HCT116 (cell line): ENCODE measurements at regions not wholly inside any gene's neighbourhood (a gene's known extent, or its start where the extent isn't known, plus 50 kb on each side); places are given as distances from the start of the nearest gene placed in this dataset.

ENCODE experiments used
- ATAC-seq: fragments of 200-7000 bp; cut with Tn5 transposase; 2 replicates; pipeline ENCODE4 v1.9.1; 2020; ENCODE audit warnings: mild to moderate bottlenecking, moderate library complexity
- BruUV-seq: library from RNA; stranded (reverse); fragments of 400-500 nt; replicated peaks from 2 replicates; lab custom pipeline; 2021; lab: Mats Ljungman, UMichigan
- CTCF ChIA-PET: fragments of 300-600 bp; sonication (Branson Sonifier 250); formaldehyde crosslinking; loops from one replicate; lab custom pipeline; 2021; ENCODE audit warnings: antibody characterized with exemption; lab: Charles Lee
- POLR2A ChIA-PET: fragments of 300-600, 350-600 bp; sonication (Branson Sonifier 250); formaldehyde crosslinking; loops from one replicate; lab custom pipeline; 2021; ENCODE audit warnings: antibody characterized with exemption; lab: Charles Lee
- RAD21 ChIA-PET, 2 experiments: fragments of 300-600 bp; sonication (Branson Sonifier 250); formaldehyde crosslinking; loops; one replicate each; lab custom pipeline; 2023; ENCODE audit warnings: low total read pairs in 2 of 2; ENCODE audit not compliant: uncharacterized antibody in 2 of 2, unreplicated experiment in 2 of 2, low non-redundant PET in 1 of 2; lab: Charles Lee
- DNase-seq: peaks from one replicate; pipeline ENCODE4 v3.0.0-alpha.2; 2010; ENCODE audit warnings: low read depth, low spot score
- H2AFZ ChIP-seq: fragments of 200-600 bp; shearing (Covaris generic), sonication (generic); 2 replicates; pipeline ENCODE4 v1.6.1; 2017; ENCODE audit warnings: low read depth, mixed run types, mixed read lengths, antibody characterized with exemption, low read length; ENCODE audit not compliant: poor library complexity, severe bottlenecking
- H3K27ac ChIP-seq: 2 replicates; pipeline ENCODE4 v1.5.1; 2012; ENCODE audit warnings: low read depth, low read length
- H3K27me3 ChIP-seq: fragments of 200-600 bp; sonication (generic); 2 replicates; pipeline ENCODE4 v1.6.1; 2016; ENCODE audit warnings: mixed run types, low read length, mixed read lengths; ENCODE audit not compliant: insufficient read depth
- H3K36me3 ChIP-seq, 2 experiments: fragments of 200-500 bp in 1 of 2; fragments of 200-600 bp in 1 of 2; sonication (Bioruptor generic) in 1 of 2; sonication (generic) in 1 of 2; 2 replicates each; pipeline versions ENCODE4 v1.5.1 to v1.6.1; 2014 to 2016; ENCODE audit warnings: low read length in 2 of 2, inconsistent platforms in 1 of 2, mixed read lengths in 1 of 2, mixed run types in 1 of 2; ENCODE audit not compliant: insufficient read depth in 2 of 2, control insufficient read depth in 1 of 2
- H3K4me1 ChIP-seq, 2 experiments: fragments of 200-600 bp in 1 of 2; sonication (generic) in 1 of 2; 2 replicates each; pipeline versions ENCODE4 v1.5.1 to v1.6.1; 2012 to 2017; ENCODE audit warnings: low read length in 2 of 2, inconsistent platforms in 1 of 2, mild to moderate bottlenecking in 1 of 2, mixed read lengths in 1 of 2, mixed run types in 1 of 2, moderate library complexity in 1 of 2; ENCODE audit not compliant: insufficient read depth in 2 of 2, control insufficient read depth in 1 of 2
- H3K4me2 ChIP-seq: fragments of 200-600 bp; sonication (generic); 2 replicates; pipeline ENCODE4 v1.6.1; 2017; ENCODE audit warnings: mixed run types, low read length, mixed read lengths
- H3K4me3 ChIP-seq, 2 experiments: fragments of 200-600 bp in 1 of 2; sonication (generic) in 1 of 2; replicated peaks in 1 of 2; 2 replicates each; pipeline ENCODE4 v1.5.1; 2011 to 2016; ENCODE audit warnings: low read length in 2 of 2, control low read depth in 1 of 2, low read depth in 1 of 2, mild to moderate bottlenecking in 1 of 2, mixed read lengths in 1 of 2, mixed run types in 1 of 2
- H3K79me2 ChIP-seq: fragments of 200-600 bp; sonication (generic); 2 replicates; pipeline ENCODE4 v1.6.1; 2017; ENCODE audit warnings: mild to moderate bottlenecking, mixed run types, low read length, moderate library complexity, mixed read lengths; ENCODE audit not compliant: insufficient read depth
- H3K9ac ChIP-seq: fragments of 200-600 bp; sonication (generic); 2 replicates; pipeline ENCODE4 v1.6.1; 2016; ENCODE audit warnings: low read length, mixed read lengths
- H3K9me2 ChIP-seq: fragments of 200-600 bp; sonication (generic), shearing (Covaris generic); 2 replicates; pipeline ENCODE4 v1.6.1; 2017; ENCODE audit warnings: mixed run types, mild to moderate bottlenecking, moderate library complexity; ENCODE audit not compliant: insufficient read depth
- H3K9me3 ChIP-seq, 2 experiments: fragments of 200-500 bp in 1 of 2; fragments of 200-600 bp in 1 of 2; sonication (Bioruptor generic) in 1 of 2; sonication (generic) in 1 of 2; 2 replicates each; pipeline ENCODE4 v1.6.1; 2014 to 2017; ENCODE audit warnings: low read length in 2 of 2, mixed read lengths in 2 of 2, inconsistent platforms in 1 of 2, low read depth in 1 of 2, mild to moderate bottlenecking in 1 of 2, mixed run types in 1 of 2, moderate library complexity in 1 of 2; ENCODE audit not compliant: control insufficient read depth in 1 of 2, insufficient read depth in 1 of 2
- H4K20me1 ChIP-seq: fragments of 200-600 bp; sonication (generic), shearing (Covaris generic); 2 replicates; pipeline ENCODE4 v1.6.1; 2017; ENCODE audit warnings: mixed run types, mild to moderate bottlenecking, moderate library complexity; ENCODE audit not compliant: insufficient read depth
- EZH2phosphoT487 ChIP-seq: fragments of 200-600 bp; IDR thresholded peaks from 2 replicates; pipeline ENCODE4 v1.6.1; 2018; ENCODE audit warnings: antibody characterized with exemption, borderline replicate concordance
- FOSL1 ChIP-seq: IDR thresholded peaks from 2 replicates; pipeline ENCODE4 v1.6.1; 2012; ENCODE audit warnings: low read depth
- JUND ChIP-seq: IDR thresholded peaks from 2 replicates; pipeline ENCODE4 v1.6.1; 2012
- POLR2A ChIP-seq: IDR thresholded peaks from 2 replicates; pipeline ENCODE4 v1.7.0; 2011; ENCODE audit warnings: borderline replicate concordance; ENCODE audit not compliant: insufficient read depth, insufficient read length; ENCODE audit errors: extremely low read depth
- SIN3A ChIP-seq: IDR thresholded peaks from 2 replicates; pipeline ENCODE4 v1.6.1; 2012; ENCODE audit warnings: low read depth
- SRF ChIP-seq: IDR thresholded peaks from 2 replicates; pipeline ENCODE4 v1.6.1; 2012; ENCODE audit warnings: low read depth
- YY1 ChIP-seq: IDR thresholded peaks from 2 replicates; pipeline ENCODE4 v1.6.1; 2011; ENCODE audit warnings: low read length, low read depth, moderate library complexity, mild to moderate bottlenecking; ENCODE audit not compliant: insufficient replicate concordance; ENCODE audit errors: extremely low read depth
- intact Hi-C: fragments of 100-400 bp; cut with micrococcal nuclease; formaldehyde crosslinking; loops from 2 replicates; pipeline ENCODE4 v1.10.0; 2022
- TF ChIP-seq, protein P1 (sequence below): IDR thresholded peaks from 2 replicates; pipeline ENCODE4 v1.6.1; 2012
- TF ChIP-seq, protein P2 (sequence below), 3 experiments: fragments of 200-600 bp in 1 of 3; sonication (generic) in 1 of 3; IDR thresholded peaks in 2 of 3; conservative IDR thresholded peaks in 1 of 3; 2 replicates each; pipeline ENCODE4 v1.5.1; 2012 to 2017; ENCODE audit warnings: low read depth in 2 of 3, low read length in 2 of 3, antibody characterized with exemption in 1 of 3, borderline replicate concordance in 1 of 3, control low read depth in 1 of 3, mild to moderate bottlenecking in 1 of 3, mixed read lengths in 1 of 3, mixed run types in 1 of 3, moderate library complexity in 1 of 3; ENCODE audit not compliant: insufficient read depth in 1 of 3

GRCh38 chr5:158313733-158314464, 455.0 kb upstream of the CLINT1 start:
- Histone ChIP-seq H3K27ac (no peak overlapping the region), H3K36me3 (no peaks in the 10 kb centered on the region), H3K9ac (no peak overlapping the region), H3K4me1 (no peaks in the 10 kb centered on the region), H3K79me2 (no peaks in the 10 kb centered on the region), H3K9me2 (no peaks in the 10 kb centered on the region), H3K4me2 (no peak overlapping the region), H3K27me3 (peaks cover 19% of the 10 kb centered on the region), H3K9me3 (no peaks in the 10 kb centered on the region), H2AFZ (no peak overlapping the region), H3K4me3 (no peak overlapping the region), H4K20me1 (no peaks in the 10 kb centered on the region)
- POLR2A ChIA-PET: no interaction called here
- ATAC-seq: no peak
- no peak for TF ChIP-seq FOSL1
- no peak for TF ChIP-seq POLR2A
- TF ChIP-seq SRF: no peak
- no peak for TF ChIP-seq YY1
- TF ChIP-seq EZH2phosphoT487: no peak
- no peak for TF ChIP-seq JUND
- TF ChIP-seq, protein P1, sequence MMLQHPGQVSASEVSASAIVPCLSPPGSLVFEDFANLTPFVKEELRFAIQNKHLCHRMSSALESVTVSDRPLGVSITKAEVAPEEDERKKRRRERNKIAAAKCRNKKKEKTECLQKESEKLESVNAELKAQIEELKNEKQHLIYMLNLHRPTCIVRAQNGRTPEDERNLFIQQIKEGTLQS: no peak
- TF ChIP-seq, protein P2, sequence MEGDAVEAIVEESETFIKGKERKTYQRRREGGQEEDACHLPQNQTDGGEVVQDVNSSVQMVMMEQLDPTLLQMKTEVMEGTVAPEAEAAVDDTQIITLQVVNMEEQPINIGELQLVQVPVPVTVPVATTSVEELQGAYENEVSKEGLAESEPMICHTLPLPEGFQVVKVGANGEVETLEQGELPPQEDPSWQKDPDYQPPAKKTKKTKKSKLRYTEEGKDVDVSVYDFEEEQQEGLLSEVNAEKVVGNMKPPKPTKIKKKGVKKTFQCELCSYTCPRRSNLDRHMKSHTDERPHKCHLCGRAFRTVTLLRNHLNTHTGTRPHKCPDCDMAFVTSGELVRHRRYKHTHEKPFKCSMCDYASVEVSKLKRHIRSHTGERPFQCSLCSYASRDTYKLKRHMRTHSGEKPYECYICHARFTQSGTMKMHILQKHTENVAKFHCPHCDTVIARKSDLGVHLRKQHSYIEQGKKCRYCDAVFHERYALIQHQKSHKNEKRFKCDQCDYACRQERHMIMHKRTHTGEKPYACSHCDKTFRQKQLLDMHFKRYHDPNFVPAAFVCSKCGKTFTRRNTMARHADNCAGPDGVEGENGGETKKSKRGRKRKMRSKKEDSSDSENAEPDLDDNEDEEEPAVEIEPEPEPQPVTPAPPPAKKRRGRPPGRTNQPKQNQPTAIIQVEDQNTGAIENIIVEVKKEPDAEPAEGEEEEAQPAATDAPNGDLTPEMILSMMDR (IDR thresholded peaks at IDR 0.05 in 2 of 3, conservative IDR thresholded peaks at IDR 0.05 in 1 of 3; ENCODE audit: borderline replicate concordance in 1 of 3, insufficient read depth in 1 of 3, low read depth in 2 of 3, low read length in 2 of 3): no peak
- no peak for TF ChIP-seq SIN3A
- intact Hi-C loops: no loop called here
- DNase-seq: no peak
- RAD21 ChIA-PET: no interaction called here
- no TSS peak for BruUV-seq
- CTCF ChIA-PET: no interaction called here
